Sigmoid colon (tissue), 4 donors: ENCODE measurements at regions not wholly inside any gene's neighbourhood (a gene's known extent, or its start where the extent isn't known, plus 50 kb on each side); places are given as distances from the start of the nearest gene placed in this dataset.

Experiments
- POLR2A ChIP-seq, 2 donors: fragments of 450-650 bp; IDR thresholded peaks; one replicate each; pipeline ENCODE4 v1.6.1; 2016; ENCODE audit warnings: antibody characterized with exemption in 2 of 2, mild to moderate bottlenecking in 2 of 2, moderate library complexity in 2 of 2
- POLR2AphosphoS5 ChIP-seq, 4 donors: sonication (generic); formaldehyde crosslinking; IDR thresholded peaks; one replicate each; pipeline ENCODE4 v1.6.1; 2017; ENCODE audit warnings: antibody characterized with exemption in 4 of 4
- TF ChIP-seq, protein P1 (sequence below), 4 experiments: fragments of 450-650 bp in 3 of 4; fragments of 200-600 bp in 1 of 4; IDR thresholded peaks; one replicate each; pipeline ENCODE4 v1.5.1; 2016 to 2019; ENCODE audit warnings: antibody characterized with exemption in 4 of 4, mild to moderate bottlenecking in 3 of 4, moderate library complexity in 2 of 4

DNA sequence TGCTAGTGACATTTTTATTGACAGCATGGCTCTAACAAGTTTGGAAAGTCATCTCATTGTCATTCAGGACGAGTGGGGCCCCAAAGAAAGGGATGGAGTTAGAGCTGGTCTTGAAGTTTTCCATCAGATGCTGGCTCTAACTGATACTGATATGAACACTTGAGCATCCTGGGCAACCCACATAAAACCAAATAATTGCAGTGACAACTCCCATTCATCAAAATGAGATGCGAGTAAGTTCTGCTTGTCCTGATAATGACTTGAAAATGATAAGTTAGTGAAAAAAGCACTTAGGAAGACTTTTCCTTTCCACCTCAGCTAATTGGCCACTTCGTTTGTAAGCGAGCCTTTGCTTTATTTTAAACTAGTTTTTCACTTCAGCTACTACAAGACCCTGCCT is 147.6 kb downstream of the SP3 start:
- TF ChIP-seq, protein P1, sequence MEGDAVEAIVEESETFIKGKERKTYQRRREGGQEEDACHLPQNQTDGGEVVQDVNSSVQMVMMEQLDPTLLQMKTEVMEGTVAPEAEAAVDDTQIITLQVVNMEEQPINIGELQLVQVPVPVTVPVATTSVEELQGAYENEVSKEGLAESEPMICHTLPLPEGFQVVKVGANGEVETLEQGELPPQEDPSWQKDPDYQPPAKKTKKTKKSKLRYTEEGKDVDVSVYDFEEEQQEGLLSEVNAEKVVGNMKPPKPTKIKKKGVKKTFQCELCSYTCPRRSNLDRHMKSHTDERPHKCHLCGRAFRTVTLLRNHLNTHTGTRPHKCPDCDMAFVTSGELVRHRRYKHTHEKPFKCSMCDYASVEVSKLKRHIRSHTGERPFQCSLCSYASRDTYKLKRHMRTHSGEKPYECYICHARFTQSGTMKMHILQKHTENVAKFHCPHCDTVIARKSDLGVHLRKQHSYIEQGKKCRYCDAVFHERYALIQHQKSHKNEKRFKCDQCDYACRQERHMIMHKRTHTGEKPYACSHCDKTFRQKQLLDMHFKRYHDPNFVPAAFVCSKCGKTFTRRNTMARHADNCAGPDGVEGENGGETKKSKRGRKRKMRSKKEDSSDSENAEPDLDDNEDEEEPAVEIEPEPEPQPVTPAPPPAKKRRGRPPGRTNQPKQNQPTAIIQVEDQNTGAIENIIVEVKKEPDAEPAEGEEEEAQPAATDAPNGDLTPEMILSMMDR (IDR thresholded peaks at IDR 0.05): no peak
- no peak for TF ChIP-seq POLR2AphosphoS5 (IDR thresholded peaks at IDR 0.05)
- TF ChIP-seq POLR2A (IDR thresholded peaks at IDR 0.05): no peak
